Neural crest cell (in vitro differentiated cells): ENCODE measurements at regions not wholly inside any gene's neighbourhood (a gene's known extent, or its start where the extent isn't known, plus 50 kb on each side); places are given as distances from the start of the nearest gene placed in this dataset.
A peak's percentile ranks its signal among the peaks of the same experiment; 100 is the strongest.
"Not testable (repeated sequence)": the region's sequence is repeated elsewhere in the genome, so short reads cannot be mapped to it uniquely, and the experiment has no call there.

Source experiments
- DNase-seq: peaks from one replicate; pipeline ENCODE4 v3.0.0; 2021; ENCODE audit warnings: low read depth, mixed read lengths, low spot score
- H3K27ac Mint-ChIP-seq: one replicate; pipeline ENCODE4 v1.8.0; 2021; ENCODE audit warnings: mild to moderate bottlenecking, mixed read lengths; ENCODE audit not compliant: unreplicated experiment
- H3K27me3 Mint-ChIP-seq: 2 replicates; pipeline ENCODE4 v1.8.0; 2021; ENCODE audit warnings: low read depth, mild to moderate bottlenecking, mixed read lengths
- H3K36me3 Mint-ChIP-seq: 2 replicates; pipeline ENCODE4 v1.8.0; 2021; ENCODE audit warnings: low read depth, mild to moderate bottlenecking, mixed read lengths
- H3K4me1 Mint-ChIP-seq: 2 replicates; pipeline ENCODE4 v1.8.0; 2021; ENCODE audit warnings: mixed read lengths
- H3K4me3 Mint-ChIP-seq: one replicate; pipeline ENCODE4 v1.8.0; 2021; ENCODE audit warnings: mild to moderate bottlenecking, mixed read lengths
- H3K9me3 Mint-ChIP-seq: 2 replicates; pipeline ENCODE4 v1.8.0; 2021; ENCODE audit warnings: mixed read lengths
- TF ChIP-seq, protein P1 (sequence below): fragments of 200-600 bp; sonication (generic); conservative IDR thresholded peaks from 2 replicates; pipeline ENCODE4 v1.5.0; 2021; ENCODE audit warnings: antibody characterized with exemption, mild to moderate bottlenecking

DNA sequence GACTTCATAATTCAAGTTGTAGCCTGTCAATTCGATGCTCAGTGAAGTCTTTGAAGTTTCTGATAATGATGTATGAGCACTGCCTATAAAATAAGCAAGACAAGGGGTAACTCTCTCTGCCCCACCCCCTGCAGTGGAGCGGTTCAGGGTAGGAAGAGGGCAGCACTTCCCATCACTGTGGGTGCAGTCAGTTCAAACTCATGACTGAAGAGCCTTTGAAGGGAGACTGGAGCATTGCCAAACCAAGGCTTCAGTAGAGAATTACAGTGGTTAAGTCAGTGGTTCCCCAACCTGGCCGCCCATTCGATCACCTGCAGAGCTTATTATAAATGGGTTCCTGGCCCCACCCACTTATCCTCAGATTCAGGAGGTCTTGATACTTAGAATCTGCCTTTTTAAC lies 190.6 kb downstream of the SHQ1 start:
- TF ChIP-seq, protein P1, sequence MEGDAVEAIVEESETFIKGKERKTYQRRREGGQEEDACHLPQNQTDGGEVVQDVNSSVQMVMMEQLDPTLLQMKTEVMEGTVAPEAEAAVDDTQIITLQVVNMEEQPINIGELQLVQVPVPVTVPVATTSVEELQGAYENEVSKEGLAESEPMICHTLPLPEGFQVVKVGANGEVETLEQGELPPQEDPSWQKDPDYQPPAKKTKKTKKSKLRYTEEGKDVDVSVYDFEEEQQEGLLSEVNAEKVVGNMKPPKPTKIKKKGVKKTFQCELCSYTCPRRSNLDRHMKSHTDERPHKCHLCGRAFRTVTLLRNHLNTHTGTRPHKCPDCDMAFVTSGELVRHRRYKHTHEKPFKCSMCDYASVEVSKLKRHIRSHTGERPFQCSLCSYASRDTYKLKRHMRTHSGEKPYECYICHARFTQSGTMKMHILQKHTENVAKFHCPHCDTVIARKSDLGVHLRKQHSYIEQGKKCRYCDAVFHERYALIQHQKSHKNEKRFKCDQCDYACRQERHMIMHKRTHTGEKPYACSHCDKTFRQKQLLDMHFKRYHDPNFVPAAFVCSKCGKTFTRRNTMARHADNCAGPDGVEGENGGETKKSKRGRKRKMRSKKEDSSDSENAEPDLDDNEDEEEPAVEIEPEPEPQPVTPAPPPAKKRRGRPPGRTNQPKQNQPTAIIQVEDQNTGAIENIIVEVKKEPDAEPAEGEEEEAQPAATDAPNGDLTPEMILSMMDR = no peak

DNA sequence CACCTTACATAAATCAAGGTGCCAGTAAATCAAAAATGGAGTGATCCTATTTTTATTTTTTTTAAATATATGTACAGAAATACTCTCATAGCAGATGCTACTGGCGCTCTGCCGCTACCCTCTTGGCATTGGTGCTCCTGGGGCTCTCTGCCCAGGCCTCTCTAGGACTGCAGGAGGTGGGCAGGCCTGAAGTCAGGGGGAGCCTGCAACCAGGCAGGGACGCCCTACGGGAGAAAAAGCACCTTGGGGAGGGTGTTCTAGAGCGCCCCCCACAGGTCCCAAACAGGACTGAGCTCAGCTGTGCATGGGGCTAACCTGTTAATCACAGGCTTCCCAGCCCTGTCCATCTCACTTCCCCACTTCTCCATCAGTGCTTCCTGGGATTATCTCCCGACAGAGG lies 192.5 kb downstream of the SHQ1 start:
- Mint-ChIP-seq H3K36me3 (no peaks in the 10 kb centered on the region), H3K4me3 (no peak overlapping the region), H3K4me1 (peaks cover 16% of the 10 kb centered on the region), H3K27ac (no peak overlapping the region), H3K27me3 (peaks cover 8% of the 10 kb centered on the region), H3K9me3 (peaks cover 9% of the 10 kb centered on the region)
- no peak for DNase-seq
- TF ChIP-seq, protein P1 = peak; percentile 32

More for the DNA sequence above, 190.6 kb downstream of the SHQ1 start:
- Mint-ChIP-seq H3K4me3 (no peak overlapping the region), H3K4me1 (peaks cover 8% of the 10 kb centered on the region), H3K27ac (no peak overlapping the region), H3K27me3 (peaks cover 8% of the 10 kb centered on the region), H3K36me3 (no peaks in the 10 kb centered on the region), H3K9me3 (no peaks in the 10 kb centered on the region)
- no peak for DNase-seq

DNA sequence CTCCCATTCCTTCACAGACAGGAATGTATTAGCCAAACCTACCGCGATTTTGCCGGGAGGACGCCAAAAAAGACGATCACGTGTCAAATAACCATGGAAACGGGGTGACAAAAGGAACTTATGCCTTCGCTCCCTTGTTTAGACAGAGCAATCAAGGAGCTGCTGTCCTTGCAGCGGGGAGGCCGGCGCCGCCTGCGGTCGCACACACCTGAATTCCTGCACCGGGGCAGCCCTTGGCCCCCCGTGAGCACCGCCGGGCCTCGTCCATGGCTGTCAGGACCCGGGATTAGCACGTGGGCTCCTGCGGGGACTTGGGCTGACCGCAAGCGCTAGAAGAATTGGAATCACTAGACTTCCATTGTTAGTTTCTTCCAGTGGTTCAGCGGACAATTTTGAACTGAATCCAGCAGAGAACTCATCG lies 193.1 kb downstream of the SHQ1 start:
- Mint-ChIP-seq H3K36me3 (no peaks in the 10 kb centered on the region), H3K4me3 (peak overlapping the region; percentile 24), H3K9me3 (peaks cover 9% of the 10 kb centered on the region), H3K27ac (no peak overlapping the region), H3K27me3 (peaks cover 8% of the 10 kb centered on the region), H3K4me1 (peaks cover 16% of the 10 kb centered on the region)
- TF ChIP-seq, protein P1 = no peak
- peak; percentile 16 for DNase-seq

DNA sequence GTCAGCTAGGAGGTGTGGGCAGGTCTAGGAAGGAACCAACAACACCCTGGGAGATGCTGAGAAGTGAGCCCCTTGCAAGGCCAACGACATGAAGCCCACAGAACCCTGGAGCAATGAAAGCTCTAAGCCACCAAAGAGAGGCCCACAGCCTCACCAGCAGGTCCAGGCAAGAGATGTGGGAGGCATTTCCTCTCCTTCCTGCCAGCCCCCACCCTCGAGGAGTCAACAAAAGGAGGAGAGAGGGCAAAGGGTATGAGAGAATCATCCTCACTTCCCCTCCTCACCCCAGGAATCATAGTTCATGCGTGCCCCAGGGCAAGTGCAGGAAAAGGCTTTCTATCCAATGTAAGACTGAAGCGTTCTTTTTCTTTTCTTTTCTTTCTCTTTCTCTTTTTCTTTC lies 195.8 kb downstream of the SHQ1 start:
- peaks cover 16% of the 10 kb centered on the region for H3K4me1 Mint-ChIP-seq
- H3K27ac Mint-ChIP-seq = no peak overlapping the region

DNA sequence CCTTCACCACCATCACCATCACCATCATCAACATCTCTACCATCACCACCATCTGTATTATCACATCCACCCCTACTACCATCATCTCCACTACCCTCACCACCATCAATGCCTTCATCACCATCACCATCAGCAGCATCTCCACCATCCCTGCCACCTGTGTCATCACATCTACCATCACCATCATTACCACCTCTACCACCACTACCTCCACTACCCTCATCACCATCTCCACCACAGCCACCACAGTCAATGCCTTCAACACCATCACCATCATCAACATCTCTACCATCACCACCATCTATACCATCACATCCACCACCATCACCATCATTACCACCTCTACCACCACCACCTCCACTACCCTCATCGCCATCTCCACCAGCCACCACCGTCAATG lies 196.7 kb downstream of the SHQ1 start:
- H3K9me3 Mint-ChIP-seq = peaks cover 9% of the 10 kb centered on the region
- H3K4me1 Mint-ChIP-seq = peaks cover 16% of the 10 kb centered on the region
- no peak overlapping the region for H3K4me3 Mint-ChIP-seq
- TF ChIP-seq, protein P1 = no peak
- H3K36me3 Mint-ChIP-seq = no peaks in the 10 kb centered on the region
- H3K27ac Mint-ChIP-seq = no peak overlapping the region
- DNase-seq = no peak
- H3K27me3 Mint-ChIP-seq = peaks cover 6% of the 10 kb centered on the region

More for the DNA sequence above, 195.8 kb downstream of the SHQ1 start:
- Mint-ChIP-seq H3K9me3 (peaks cover 9% of the 10 kb centered on the region), H3K27me3 (peaks cover 8% of the 10 kb centered on the region), H3K4me3 (no peak overlapping the region), H3K36me3 (no peaks in the 10 kb centered on the region)
- TF ChIP-seq, protein P1 = no peak
- DNase-seq = no peak

DNA sequence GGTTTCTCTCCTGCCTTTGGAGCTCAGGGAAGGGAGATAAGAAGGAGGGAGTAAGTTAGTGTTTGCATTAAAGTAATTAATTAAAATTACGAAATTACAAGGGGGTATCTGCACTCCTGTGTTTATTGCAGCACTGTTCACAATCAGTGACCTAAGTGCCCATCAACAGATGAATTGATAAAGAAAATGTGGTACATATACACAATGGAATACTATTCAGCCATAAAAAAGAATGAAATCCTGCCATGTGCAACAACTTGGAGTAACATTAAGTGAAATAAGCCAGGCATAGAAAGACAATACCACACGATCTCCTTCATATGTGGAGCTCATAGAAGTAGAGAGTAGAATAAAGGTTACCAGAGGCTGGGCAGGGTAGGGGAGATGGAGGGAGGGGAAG lies 202.0 kb downstream of the SHQ1 start:
- no peaks in the 10 kb centered on the region for H3K36me3 Mint-ChIP-seq
- no peak for DNase-seq
- H3K9me3 Mint-ChIP-seq = peaks cover under 1% of the 10 kb centered on the region
- no peak overlapping the region for H3K4me3 Mint-ChIP-seq
- no peaks in the 10 kb centered on the region for H3K4me1 Mint-ChIP-seq
- no peak overlapping the region for H3K27ac Mint-ChIP-seq
- peaks cover 2% of the 10 kb centered on the region for H3K27me3 Mint-ChIP-seq
- TF ChIP-seq, protein P1 = no peak

DNA sequence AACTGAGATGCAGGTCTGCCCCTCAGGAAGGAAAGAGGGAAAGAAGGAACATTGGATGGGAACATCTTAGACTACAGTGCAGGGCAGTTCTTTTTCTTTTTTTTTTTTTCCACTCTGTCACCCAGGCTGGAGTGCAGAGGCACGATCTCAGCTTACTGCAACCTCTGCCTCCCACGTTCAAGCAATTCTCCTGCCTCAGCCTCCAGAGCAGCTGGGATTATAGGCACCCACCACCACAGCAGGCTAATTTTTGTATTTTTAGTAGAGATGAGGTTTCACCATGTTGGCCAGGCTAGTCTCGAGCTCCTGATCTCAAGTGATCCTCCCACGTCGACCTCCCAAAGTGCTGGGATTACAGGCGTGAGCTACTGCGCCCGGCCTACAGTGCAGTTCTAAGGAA lies 204.6 kb downstream of the SHQ1 start:
- DNase-seq, H3K36me3 Mint-ChIP-seq, H3K27me3 Mint-ChIP-seq, H3K27ac Mint-ChIP-seq, H3K4me3 Mint-ChIP-seq, H3K9me3 Mint-ChIP-seq, H3K4me1 Mint-ChIP-seq: not testable (repeated sequence)
